Activated CD8-positive, alpha-beta memory T cell treated with anti-CD3 and anti-CD28 coated beads for 24 hours (primary cell): ENCODE measurements at regions not wholly inside any gene's neighbourhood (a gene's known extent, or its start where the extent isn't known, plus 50 kb on each side); places are given as distances from the start of the nearest gene placed in this dataset.
"Not testable (repeated sequence)": the region's sequence is repeated elsewhere in the genome, so short reads cannot be mapped to it uniquely, and the experiment has no call there.

Experiments
- DNase-seq: peaks from one replicate; pipeline ENCODE4 v3.0.0-alpha.2; 2020

DNA sequence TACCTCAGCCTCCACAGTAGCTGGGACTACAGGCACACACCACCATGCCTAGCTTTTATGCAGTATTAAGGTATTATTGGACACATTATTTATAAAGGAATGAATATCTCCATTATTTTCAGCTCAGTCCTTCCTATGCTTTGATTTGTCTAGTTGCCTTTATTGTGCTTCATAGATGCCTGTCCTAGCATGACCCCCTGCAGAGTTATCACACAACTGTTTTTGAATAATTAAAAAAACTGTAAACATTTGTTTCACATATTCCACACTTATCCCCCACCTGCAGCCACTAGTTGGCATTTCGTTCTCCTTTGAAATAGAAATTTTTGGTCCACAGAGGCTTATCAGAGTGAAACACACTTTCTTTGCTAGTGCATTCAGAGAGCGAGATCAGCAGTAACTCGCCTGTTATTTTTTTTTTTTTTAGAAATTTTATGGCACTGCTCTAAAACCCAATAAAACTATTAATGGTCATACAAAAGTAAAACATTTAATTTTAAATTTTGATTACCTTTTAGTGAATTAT lies 151.8 kb upstream of the RASA1 start:
- no peak for DNase-seq

DNA sequence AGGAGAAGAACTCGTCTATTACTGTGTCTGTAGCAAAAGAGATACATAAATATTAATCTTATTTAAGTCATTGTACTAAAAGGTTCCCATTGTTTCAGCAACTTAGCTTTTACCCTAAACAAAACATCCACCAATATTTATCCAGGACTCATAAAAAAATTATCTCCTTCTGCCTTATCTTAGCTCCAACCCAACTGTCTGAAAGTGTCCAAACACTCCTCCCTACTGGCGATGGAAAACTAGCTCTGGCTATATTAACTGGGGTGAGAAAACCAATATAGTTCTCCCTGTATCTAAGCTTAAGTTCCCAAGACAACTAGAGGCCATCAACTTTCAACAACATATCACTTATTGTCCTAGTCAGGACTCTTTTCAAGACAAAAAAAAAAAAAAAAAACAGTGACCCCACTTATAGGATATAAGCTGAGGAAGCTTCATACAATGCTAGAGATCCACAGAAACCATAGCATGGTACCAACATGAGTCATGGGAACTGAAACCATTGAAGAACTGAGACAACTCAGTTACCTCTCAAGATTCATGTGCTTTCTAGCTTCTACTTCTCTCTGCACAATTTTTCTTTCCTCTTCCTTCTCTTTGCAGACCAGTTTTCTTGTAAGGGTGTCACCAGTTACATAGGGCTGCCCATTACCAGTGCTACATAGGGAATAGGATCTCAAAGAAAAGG lies 150.7 kb upstream of the RASA1 start:
- no peak for DNase-seq

DNA sequence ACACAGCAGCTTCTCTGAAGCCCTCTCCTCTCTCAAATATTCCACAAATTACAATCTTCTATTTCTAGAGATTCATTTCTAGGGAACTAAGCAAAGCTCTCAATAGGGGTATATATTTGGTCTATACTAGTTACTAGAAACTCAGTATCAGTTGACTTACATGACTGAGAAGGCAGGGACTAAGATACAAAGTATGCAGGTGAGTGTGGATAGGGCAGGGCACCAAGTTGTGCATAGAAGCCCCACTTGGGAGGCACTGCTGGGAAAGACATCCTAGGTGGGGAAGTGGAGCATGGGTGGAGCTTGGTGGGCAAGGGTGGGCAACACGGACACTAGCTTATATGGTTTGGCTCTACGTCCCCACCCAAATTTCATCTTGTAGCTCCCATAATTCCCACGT lies 148.1 kb upstream of the RASA1 start:
- DNase-seq, result no peak

DNA sequence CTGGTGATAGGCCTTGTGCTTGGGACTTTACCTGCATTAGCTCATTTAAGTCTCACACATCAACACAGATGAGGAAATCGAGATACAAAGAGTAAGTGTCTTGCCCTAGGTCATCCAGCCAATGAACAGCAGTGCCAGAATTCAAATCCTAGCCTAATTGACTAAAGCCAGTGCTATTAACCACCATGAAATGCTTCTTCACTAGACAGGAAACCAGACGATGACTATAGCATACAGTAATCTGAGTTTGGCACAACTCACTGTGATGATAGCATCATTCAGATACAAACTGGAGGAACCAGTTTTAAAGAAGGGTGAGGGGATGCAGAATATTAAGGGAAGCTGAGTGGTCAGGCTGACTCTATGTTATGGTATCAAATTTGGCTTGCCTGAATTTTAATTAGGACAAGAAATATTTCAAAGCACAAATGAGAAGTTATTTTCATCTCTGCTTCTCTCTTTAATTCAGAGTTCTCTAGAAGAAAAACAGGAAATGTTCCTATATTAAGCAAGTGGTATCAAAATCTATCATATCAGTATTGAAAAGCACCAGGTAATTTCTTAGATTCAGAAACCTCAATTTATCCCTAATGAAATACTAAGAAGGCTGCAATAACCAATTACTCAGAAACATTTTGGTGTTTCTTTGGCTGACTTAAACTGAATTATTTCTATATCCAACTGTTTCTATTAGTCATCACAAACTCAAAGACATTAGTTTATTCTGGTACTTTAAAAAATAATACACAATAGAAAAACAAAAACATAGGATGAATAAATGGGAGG lies 147.0 kb upstream of the RASA1 start:
- no peak for DNase-seq

DNA sequence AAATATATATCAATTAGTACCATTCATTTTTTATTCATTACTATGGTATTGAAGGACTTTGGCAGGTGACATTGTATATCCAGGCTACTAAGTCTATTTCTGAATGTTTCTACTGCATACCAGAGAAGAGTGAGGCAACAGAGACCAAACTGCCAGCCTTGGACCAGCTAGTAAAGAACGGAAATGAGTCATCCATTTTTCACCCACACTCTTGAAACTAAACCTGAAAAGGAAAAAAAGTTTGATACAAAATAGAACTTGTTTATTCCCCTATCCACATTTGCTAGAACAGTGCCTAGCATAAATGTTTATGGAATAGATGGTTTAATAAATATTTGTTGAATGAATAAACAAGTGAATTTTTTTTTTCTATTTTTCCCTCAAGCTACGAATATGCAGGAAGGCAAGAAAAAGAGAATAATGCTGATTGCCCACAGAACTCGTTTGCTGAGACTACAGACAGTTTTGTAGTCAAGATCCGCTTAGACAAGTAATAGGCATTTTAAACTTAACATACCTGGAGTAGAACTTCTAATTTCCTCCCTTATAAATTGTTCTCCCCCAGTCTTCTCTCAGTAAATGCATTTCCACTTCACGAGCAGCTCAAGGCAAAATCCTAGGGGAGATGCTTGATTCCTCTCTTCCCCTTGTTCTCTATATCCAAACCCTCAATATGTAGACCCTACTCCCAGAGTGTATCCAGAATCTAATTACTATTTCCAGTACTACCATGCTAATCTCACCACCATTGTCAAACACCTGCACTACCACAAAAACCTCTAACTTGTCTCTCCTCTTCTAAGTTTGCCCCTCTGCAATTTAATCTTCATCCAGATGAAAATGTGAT lies 146.2 kb upstream of the RASA1 start:
- no peak for DNase-seq

DNA sequence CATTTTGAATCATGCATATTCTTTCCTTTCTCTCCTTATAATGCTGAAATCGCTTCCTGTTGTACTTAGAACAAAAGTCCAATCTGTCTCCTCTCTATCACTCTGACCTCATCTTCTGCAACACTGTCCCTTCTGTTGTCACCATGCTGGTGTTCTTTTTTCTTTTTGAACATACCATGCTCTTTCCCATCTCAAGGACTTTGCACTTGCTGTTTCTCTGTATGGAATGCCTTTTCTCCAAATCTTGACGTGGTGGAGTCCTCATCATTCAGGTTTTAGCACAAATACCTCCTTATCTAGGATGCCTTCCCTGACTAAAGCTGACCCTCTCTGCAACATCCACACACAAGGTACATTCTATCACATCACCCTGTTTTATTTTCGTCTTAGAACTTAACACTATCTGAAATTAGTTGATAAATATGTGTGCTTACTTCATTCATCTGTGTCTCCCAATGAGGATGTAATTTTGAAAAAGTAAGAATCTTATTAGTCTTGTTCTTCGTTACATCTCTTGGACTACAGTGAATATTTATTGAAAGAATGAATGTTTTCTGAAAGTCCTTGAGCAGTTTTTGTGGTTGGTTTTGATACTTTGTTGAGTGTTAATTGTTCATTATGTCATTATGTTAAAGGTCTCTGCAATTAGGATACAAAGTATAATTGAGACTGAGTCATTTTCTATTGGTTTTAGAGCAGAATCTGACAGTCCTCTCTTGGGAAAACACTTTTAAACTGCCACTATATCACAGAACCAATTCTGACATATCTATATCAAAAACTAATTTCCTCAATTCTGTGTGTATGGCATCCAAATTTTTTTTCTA lies 145.3 kb upstream of the RASA1 start:
- no peak for DNase-seq

DNA sequence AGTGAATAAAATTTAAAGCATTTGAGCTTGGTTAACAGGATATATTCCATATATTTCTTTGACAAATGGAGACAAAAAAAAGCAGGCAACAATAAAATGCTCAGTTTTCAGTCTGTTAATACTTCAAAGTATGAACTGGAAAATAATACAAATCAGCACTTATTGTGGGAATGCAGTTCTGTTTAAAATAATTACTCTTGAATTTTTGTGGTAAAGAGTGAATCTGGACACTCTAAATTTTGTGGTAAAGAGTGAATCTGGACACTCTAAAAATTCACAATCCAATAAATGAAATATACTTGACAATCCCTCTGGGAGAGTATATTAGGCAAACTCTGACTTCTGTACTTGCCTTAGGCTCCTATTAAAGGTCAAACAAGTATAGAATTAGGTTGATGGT lies 141.9 kb upstream of the RASA1 start:
- no peak for DNase-seq

DNA sequence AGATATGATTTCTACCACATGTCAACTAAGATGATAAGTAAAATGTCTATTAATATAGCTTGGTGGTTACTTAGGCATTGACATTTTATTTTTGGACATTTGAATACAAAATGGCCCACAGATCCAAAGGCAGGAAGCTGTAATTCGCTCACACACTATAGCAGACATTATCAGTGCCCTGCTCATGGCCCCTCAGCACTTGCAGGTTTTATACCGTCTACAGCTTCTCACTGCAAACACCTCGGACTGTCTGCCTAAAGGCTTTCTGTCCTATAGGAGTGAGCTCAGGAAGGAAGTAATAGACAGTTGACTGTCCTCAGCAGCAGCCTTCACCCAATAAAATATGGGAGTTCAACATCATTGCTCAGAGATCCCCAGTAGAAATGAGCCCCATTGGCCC lies 140.8 kb upstream of the RASA1 start:
- DNase-seq, result no peak

DNA sequence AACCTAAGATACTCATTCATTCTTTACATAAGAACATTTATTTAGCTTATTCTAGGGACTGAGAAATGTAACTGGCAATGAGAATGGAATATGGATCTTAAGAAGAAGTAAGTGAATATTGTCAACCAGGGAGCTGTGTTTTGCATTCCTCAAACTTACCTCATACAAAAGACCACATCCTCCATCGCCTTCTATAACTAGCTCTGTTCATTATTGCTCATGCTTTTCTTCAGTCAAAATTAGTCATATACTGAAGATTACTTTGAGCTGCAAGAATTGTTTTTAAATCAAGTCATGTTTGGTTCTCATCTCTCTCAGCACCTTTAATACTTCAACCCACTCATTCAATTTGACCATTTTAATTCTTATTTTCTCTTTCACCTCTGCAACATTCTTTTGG lies 140.3 kb upstream of the RASA1 start:
- no peak for DNase-seq

DNA sequence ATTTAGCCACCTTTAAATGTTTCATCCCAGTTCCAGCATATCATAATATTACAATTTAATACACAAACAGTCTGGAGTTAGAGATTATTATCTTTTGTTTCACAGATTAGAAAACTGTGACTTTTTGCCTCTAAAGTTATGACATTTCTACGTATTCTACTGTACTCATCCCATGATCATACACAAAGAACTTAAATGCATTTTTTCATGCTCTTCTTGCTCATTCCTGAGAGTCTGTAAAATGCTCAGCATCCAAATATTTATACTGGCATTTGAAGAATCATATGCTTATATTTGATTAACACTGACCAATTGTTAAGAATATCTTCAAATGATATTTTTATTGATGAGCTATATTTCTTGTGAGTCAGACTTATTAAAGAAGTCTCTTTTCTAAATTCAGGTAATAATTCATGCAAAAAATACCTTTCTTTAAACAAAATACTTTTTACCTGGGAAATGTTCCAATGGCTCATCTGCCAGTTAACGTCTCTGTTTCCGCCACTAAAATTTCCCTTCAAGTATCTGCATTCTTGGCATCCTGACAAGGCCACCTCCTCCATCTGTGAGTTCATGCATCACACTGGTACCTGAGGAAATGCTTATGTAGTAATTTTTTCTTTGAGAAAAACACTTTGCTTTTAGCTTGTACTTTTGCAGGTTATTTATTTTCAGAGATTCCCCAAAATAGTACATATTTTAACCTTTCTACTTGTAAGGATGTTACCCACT lies 139.6 kb upstream of the RASA1 start:
- DNase-seq, result no peak

DNA sequence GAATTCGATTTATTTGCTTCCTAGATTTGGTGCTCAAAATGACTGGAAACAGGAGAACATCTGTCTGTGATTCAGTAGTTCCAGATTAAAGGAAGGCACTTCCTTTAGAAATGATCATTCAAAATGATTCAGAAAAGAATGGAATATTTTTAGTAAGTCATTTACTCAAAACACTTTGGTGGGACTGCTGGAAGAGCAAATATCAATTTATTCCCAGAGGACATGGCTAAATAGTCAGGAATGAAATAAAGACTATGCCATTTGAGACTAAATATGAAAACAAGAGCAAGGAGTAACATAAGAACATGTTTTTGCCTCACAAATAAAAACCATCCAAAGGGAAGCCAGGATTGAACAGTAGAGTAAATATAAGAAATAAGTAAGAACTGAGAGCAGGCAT lies 138.6 kb upstream of the RASA1 start:
- DNase-seq, result no peak

DNA sequence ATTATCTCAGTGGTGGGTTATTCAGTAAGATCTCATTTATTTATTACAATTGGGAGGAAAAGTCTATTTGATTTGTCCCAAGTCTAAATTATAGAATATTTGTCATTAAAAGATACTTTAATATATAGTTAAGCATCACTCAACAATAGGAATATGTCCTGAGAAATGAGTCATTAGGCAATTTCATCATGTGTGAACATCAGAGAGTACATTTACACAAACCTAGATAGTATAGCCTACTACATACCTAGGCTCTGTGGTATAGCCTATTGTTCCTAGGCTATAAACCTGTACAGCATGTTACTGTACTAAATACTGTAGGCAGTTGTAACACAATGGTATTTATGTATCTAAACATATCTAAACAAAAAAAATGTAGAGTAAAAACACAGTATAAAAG lies 135.0 kb upstream of the RASA1 start:
- DNase-seq, result no peak

DNA sequence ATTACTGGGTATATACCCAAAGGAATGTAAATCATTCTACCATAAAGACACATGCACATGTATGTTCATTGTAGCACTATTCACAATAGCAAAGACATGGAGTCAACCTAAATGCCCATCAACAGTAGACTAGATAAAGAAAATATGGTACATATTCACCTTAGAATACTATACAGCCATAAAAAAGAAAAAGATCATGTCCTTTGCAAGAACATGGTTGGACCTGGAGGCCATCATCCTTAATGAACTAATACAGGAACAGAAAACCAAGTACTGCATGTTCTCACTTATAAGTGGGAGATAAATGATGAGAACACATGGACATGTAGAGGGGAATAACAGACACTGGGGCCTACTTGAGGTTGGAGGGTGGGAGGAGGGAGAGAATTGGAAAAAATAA lies 133.2 kb upstream of the RASA1 start:
- DNase-seq, result not testable (repeated sequence)

DNA sequence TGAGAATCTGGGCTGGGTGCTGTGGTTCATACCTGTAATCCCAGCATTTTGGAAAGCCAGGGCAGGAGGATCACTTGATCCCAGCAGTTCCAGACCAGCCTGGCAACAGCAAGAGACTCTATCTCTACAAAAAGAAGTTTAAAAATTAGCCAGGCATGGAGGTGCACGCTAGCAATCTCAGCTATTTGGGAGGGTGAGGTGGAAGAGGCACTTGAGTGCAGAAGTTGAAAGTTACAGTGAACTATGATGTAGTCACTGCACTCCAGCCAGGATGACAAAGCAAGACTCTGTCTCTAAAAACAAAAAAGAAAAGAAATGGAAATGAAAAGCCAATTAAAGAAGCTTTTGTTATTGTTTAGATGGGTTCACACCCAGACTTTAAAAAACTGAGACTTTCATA lies 131.6 kb upstream of the RASA1 start:
- no peak for DNase-seq

DNA sequence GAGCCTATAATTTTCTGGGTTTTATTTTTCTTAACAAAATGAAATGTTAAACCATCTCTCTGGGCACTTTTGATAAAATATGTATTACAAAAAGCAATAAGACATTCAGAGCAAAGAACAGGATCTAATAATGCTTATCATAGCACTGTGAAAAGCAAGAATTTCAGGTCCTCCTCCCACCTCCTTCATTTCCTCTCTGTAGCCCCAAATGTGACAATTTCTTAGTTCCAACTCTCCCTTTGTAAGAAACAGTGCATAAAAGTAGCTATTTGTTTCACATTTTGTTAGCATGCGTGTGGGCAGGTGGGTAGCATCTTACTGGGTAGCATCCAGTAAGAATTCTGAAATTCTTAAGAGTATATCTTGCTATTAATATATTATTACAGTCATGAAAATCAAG lies 130.9 kb upstream of the RASA1 start:
- no peak for DNase-seq

DNA sequence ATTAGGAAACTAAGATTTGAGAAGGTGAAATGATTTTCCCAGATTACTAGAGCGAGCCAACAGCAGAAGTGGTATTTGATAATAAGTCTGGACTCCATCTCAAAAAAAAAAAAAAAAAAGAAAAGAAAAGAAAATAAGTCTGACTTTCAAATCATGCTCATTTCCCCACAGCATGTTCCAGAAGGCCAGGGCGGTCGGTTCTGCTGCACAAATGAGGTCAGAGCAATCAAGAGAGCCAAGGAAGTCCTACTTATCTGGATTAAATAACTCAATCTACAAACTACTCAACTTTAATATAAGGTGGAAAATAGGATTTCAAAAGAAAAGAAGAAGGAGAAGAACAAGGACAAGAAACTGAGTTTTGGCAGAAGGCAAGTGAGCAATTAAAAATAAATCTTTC lies 130.4 kb upstream of the RASA1 start:
- no peak for DNase-seq

DNA sequence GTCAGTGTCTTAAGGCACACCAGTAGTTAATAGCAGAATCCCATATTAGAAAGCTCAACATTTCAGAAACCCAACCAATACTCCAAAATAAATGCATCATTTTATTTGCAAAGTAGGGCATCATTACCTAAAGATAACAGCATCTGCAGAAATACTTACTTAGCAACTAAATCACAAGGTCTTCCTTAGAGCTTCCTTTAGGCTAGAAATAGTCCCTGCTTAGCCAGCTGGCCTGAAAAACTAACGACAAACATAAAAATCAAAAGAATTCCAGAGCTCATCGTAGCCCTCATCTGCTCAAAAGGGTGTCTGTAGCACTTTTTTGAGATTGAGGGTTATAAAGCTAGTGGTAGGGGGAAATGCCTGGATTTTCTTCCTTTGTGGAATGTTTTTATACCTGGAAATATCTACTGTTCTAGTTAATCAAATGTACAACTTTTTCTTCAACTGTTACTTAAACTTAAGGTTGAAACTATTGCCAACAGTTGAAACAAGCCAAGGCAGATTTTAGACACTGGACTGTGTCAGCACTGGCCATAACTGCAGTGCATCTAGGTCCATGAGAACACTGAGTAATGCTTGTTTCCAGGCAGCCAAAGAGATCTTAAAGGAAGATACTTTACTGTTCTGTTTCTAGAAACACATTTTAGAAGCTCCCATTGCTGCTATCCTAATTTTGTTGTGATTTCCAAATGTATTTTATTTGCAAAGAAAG lies 129.4 kb upstream of the RASA1 start:
- DNase-seq, result no peak

DNA sequence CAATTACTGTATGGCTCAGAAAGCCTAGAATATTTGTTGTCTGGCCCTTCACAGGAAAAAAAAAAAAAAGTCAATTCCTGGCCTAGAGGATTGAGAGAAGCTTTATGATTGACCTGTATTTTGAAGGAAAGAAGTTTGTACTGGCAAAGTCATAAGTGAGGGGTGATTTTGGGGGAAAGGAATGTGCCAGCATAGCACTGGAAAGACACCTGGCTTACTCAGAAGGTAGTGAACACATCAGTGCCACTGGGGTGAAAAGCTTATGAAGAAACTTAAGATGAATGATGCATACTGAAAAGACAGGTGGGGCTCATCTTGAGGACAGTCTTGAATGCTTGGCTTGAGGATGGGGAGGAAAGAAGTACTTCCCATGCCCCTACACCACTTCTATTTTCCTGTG lies 127.9 kb upstream of the RASA1 start:
- DNase-seq, result no peak

DNA sequence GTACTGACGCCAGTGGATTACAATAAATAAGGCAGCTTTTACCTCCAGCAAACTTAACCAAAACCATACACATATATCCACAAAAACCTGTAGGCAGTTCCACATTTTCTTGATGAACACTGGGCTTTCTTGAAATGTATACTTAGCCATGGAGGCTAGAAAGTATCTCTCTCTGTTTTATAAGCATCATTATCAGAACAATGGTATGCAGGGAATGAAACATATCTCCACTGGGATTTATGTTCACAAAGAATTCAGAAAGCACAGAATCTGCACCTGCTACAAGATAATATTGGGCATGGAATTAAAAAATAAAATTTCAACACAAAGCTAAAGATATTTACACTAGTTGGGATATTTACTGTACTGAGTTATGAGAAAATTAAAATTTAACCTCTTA lies 126.1 kb upstream of the RASA1 start:
- no peak for DNase-seq

DNA sequence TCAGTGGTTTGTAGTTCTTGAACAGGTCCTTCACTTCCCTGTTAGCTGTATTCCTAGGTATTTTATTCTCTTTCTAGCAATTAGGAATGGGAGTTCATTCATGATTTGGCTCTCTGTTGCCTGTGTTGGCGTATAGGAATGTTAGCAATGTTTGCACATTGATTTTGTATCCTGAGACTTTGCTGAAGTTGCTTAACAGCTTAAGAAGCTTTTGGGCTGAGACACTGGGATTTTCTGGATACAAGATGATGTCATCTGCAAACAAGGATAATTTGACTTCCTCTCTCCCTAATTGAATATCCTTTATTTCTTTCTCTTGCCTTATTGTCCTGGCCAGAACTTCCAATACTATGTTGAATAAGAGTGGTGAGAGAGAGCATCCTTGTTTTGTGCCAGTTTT lies 121.8 kb upstream of the RASA1 start:
- DNase-seq, result not testable (repeated sequence)

DNA sequence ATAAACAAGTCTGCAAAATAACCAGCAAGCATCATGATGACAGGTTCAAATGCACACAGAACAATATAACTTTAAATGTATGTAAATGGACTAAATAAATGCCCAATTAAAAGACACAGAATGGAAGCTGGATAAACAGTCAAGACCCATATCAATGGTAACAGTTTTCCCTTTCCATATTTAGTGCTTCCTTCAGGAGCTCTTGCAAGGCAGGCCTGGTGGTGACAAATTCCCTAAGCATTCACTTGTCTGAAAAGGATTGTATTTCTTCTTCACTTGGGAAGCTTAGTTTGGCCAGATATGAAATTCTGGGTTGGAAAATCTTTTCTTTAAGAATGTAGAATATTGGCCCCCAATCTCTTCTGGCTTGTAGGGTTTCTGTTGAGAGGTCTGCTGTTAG lies 120.2 kb upstream of the RASA1 start:
- DNase-seq, result no peak
